ENCODE measurements at regions not wholly inside any gene's neighbourhood (a gene's known extent, or its start where the extent isn't known, plus 50 kb on each side); places are given as distances from the start of the nearest gene placed in this dataset.
"Not testable (repeated sequence)": the region's sequence is repeated elsewhere in the genome, so short reads cannot be mapped to it uniquely, and the experiment has no call there.

GRCh38 chr1:30548294-30548693 is 175.1 kb downstream of the MATN1 start:
- intact Hi-C loops (cut with DNase I), result no loop called here
- Histone ChIP-seq H3K9me3 (no peaks in the 10 kb centered on the region), H3K27ac (no peak overlapping the region), H3K27me3 (no peaks in the 10 kb centered on the region), H3K4me1 (no peaks in the 10 kb centered on the region), H3K4me3 (no peak overlapping the region), H3K36me3 (no peaks in the 10 kb centered on the region)
- no peak for TF ChIP-seq CTCF (IDR thresholded peaks at IDR 0.05)
- no peak for DNase-seq (ENCODE audit: low spot score in 2 of 2)

- H3K27me3 ChIP-seq; DNase-seq (ENCODE audit: low spot score in 2 of 2); H3K27ac ChIP-seq; H3K36me3 ChIP-seq; H3K4me1 ChIP-seq; H3K9me3 ChIP-seq; intact Hi-C loops (cut with DNase I); H3K4me3 ChIP-seq: not testable (repeated sequence)
These were observed 176.1 kb downstream of the MATN1 start for GRCh38 chr1:30547326-30547725.

DNA sequence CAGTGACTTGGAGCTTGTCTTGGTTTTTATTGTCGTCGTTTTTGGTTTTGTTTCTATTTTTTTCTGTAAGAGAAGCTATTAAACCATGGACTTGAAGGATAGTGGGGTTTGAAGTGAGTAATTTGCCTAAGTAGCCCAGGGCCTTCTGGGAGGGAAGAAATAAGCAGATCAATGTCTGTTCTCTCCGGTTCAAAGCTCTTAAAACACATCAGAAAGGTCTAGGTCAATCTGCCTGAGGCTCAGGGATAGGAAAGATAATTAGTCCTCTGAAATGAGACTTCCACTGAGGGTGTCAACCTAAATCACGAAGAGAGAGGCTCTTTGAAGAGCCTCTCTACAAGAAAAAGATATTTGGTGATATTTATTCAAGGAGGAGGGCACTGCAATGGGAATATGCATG is 178.0 kb downstream of the MATN1 start:
- Histone ChIP-seq H3K4me3 (no peak overlapping the region), H3K27ac (no peak overlapping the region), H3K27me3 (no peaks in the 10 kb centered on the region), H3K4me1 (no peaks in the 10 kb centered on the region), H3K9me3 (no peaks in the 10 kb centered on the region), H3K36me3 (no peaks in the 10 kb centered on the region)
- DNase-seq (ENCODE audit: low spot score in 2 of 2), result no peak
- TF ChIP-seq CTCF (IDR thresholded peaks at IDR 0.05), result no peak
- intact Hi-C loops (cut with DNase I), result no loop called here

GRCh38 chr1:30541721-30542485 is 181.5 kb downstream of the MATN1 start:
- Histone ChIP-seq H3K36me3 (no peaks in the 10 kb centered on the region), H3K4me3 (no peak overlapping the region), H3K27me3 (no peaks in the 10 kb centered on the region), H3K27ac (no peak overlapping the region), H3K4me1 (no peaks in the 10 kb centered on the region), H3K9me3 (no peaks in the 10 kb centered on the region)
- TF ChIP-seq CTCF (IDR thresholded peaks at IDR 0.05), result no peak
- no peak for DNase-seq (ENCODE audit: low spot score in 2 of 2)
- intact Hi-C loops (cut with DNase I), result no loop called here

GRCh38 chr1:30540611-30541192 is 182.7 kb downstream of the MATN1 start:
- TF ChIP-seq CTCF (IDR thresholded peaks at IDR 0.05), result no peak
- Histone ChIP-seq H3K27ac (no peak overlapping the region), H3K9me3 (no peaks in the 10 kb centered on the region), H3K36me3 (no peaks in the 10 kb centered on the region), H3K27me3 (no peaks in the 10 kb centered on the region), H3K4me1 (no peaks in the 10 kb centered on the region), H3K4me3 (no peak overlapping the region)
- intact Hi-C loops (cut with DNase I), result no loop called here
- DNase-seq (ENCODE audit: low spot score in 2 of 2), result no peak

DNA sequence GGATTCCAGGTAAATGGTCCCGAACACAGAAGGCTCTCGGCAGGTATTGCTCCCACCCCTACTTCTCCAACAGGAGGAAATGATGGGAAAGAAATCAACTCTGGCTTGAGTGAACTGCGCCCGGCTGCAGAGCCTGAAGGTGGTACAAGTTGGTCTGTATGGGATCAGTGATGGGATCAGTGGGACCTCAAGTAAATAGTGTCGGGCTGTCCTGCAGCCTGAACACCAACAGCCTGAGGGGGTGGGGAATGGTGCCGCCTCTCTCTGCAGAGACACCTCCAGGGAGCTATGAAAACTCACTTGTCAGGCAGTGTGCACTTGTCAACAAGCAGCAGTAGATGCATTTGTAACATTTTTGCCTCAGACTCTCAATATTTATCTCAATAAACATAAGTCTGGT is 183.5 kb downstream of the MATN1 start:
- H3K27ac ChIP-seq, result no peak overlapping the region
- no peak for TF ChIP-seq CTCF (IDR thresholded peaks at IDR 0.05)

More for the DNA sequence above, 183.5 kb downstream of the MATN1 start:
- Histone ChIP-seq H3K4me1 (no peaks in the 10 kb centered on the region), H3K9me3 (no peaks in the 10 kb centered on the region), H3K27me3 (no peaks in the 10 kb centered on the region), H3K4me3 (no peak overlapping the region), H3K36me3 (no peaks in the 10 kb centered on the region)
- intact Hi-C loops (cut with DNase I), result no loop called here
- no peak for DNase-seq (ENCODE audit: low spot score in 2 of 2)
